ENCODE measurements at regions not wholly inside any gene's neighbourhood (a gene's known extent, or its start where the extent isn't known, plus 50 kb on each side); places are given as distances from the start of the nearest gene placed in this dataset.

DNA sequence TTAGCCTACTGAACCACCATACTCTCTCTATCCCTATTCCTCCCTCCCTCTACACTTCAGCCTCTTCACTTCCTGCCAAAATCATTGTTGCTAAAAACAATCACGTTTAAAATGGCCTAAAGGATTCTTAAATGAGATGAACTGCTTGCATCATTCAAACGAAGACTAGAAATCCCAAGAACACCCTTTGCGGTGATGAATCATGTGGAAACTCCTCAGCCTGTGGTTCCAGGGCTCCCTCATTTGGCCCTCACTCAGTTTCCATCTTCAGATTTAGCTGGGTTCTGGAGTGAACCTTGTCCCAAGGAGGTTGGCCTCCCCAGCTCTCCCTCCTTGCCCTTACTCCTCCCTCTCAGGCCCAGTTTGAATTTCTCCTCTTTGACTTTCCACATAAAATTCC is 125.6 kb upstream of the CDC42EP3 start:
- TF ChIP-seq, protein P1, sequence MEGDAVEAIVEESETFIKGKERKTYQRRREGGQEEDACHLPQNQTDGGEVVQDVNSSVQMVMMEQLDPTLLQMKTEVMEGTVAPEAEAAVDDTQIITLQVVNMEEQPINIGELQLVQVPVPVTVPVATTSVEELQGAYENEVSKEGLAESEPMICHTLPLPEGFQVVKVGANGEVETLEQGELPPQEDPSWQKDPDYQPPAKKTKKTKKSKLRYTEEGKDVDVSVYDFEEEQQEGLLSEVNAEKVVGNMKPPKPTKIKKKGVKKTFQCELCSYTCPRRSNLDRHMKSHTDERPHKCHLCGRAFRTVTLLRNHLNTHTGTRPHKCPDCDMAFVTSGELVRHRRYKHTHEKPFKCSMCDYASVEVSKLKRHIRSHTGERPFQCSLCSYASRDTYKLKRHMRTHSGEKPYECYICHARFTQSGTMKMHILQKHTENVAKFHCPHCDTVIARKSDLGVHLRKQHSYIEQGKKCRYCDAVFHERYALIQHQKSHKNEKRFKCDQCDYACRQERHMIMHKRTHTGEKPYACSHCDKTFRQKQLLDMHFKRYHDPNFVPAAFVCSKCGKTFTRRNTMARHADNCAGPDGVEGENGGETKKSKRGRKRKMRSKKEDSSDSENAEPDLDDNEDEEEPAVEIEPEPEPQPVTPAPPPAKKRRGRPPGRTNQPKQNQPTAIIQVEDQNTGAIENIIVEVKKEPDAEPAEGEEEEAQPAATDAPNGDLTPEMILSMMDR (IDR thresholded peaks at IDR 0.05; ENCODE audit: borderline replicate concordance, extremely low read depth, low read length, poor library complexity, severe bottlenecking) = no peak
- TF ChIP-seq EZH2 (IDR thresholded peaks at IDR 0.05; ENCODE audit: borderline replicate concordance, low read depth, low read length, severe bottlenecking) = no peak

All from DND-41 (cell line).